ENCODE measurements at regions not wholly inside any gene's neighbourhood (a gene's known extent, or its start where the extent isn't known, plus 50 kb on each side); places are given as distances from the start of the nearest gene placed in this dataset.

- Histone ChIP-seq H3K36me3 (replicated peaks in 1 of 2; ENCODE audit: control insufficient read depth in 1 of 2, insufficient read depth in 2 of 2, low read length in 2 of 2) (no peaks in the 10 kb centered on the region), H2AFZ (ENCODE audit: insufficient read depth, low read depth, low read length, poor library complexity, severe bottlenecking) (no peak overlapping the region), H3K9ac (ENCODE audit: insufficient read depth, low read length, poor library complexity, severe bottlenecking) (no peak overlapping the region), H3K9me3 (replicated peaks in 1 of 2; ENCODE audit: control insufficient read depth in 1 of 2, insufficient read depth in 1 of 2, low read length in 2 of 2) (no peaks in the 10 kb centered on the region), H3K4me2 (replicated peaks; ENCODE audit: extremely low read depth, low read length, poor library complexity, severe bottlenecking) (no peak overlapping the region), H3K4me1 (ENCODE audit: control insufficient read depth in 1 of 2, insufficient read depth in 2 of 2, low read length in 2 of 2) (peaks cover 0 to 6% of the 10 kb centered on the region in 2 donors), H4K20me1 (ENCODE audit: insufficient read depth, low read length) (no peaks in the 10 kb centered on the region), H3K4me3 (replicated peaks in 1 of 3; ENCODE audit: low read depth in 2 of 3, low read length in 3 of 3) (no peak overlapping the region), H3K27me3 (ENCODE audit: control insufficient read depth in 2 of 2, insufficient read depth in 2 of 2, low read length in 2 of 2) (no peaks in the 10 kb centered on the region), H3K27ac (ENCODE audit: low read depth in 1 of 2, low read length in 2 of 2) (no peak overlapping the region), H3K79me2 (ENCODE audit: insufficient read depth, low read length) (no peaks in the 10 kb centered on the region)
- Mint-ChIP-seq H3K9me3 (peaks cover 3 to 9% (median 4%) of the 10 kb centered on the region in 7 donors), H3K4me1 (peaks cover 6% of the 10 kb centered on the region), H3K27me3 (ENCODE audit: low read depth in 3 of 3) (peaks cover 0 to 1% (median 0%) of the 10 kb centered on the region in 3 donors), H3K4me3 (no peak overlapping the region), H3K36me3 (no peaks in the 10 kb centered on the region), H3K27ac (no peak overlapping the region)
- intact Hi-C loops (cut with micrococcal nuclease), result no loop called here
- no peak for TF ChIP-seq CTCF (IDR thresholded peaks at IDR 0.05)
- DNase-seq, result no peak
- no CpG with 5 or more reads among the region's 5 CpGs for WGBS (ENCODE audit: insufficient coverage)
Observed at GRCh38 chr2:122980671-122981070, 1044.4 kb upstream of the CNTNAP5 start.

GRCh38 chr2:122982936-122983335, 1042.2 kb upstream of the CNTNAP5 start:
- H3K9me3 ChIP-seq (replicated peaks in 1 of 2; ENCODE audit: control insufficient read depth in 1 of 2, insufficient read depth in 1 of 2, low read length in 2 of 2), result no peaks in the 10 kb centered on the region
- no peaks in the 10 kb centered on the region for H3K79me2 ChIP-seq (ENCODE audit: insufficient read depth, low read length)
- intact Hi-C loops (cut with micrococcal nuclease), result no loop called here
- H3K4me1 ChIP-seq (ENCODE audit: control insufficient read depth in 1 of 2, insufficient read depth in 2 of 2, low read length in 2 of 2), result peaks cover 0 to 6% of the 10 kb centered on the region in 2 donors
- H3K4me2 ChIP-seq (replicated peaks; ENCODE audit: extremely low read depth, low read length, poor library complexity, severe bottlenecking), result no peak overlapping the region
- H3K27ac ChIP-seq (ENCODE audit: low read depth in 1 of 2, low read length in 2 of 2), result no peak overlapping the region
- no peak overlapping the region for H3K4me3 Mint-ChIP-seq
- no peak for DNase-seq
- no peak overlapping the region for H3K9ac ChIP-seq (ENCODE audit: insufficient read depth, low read length, poor library complexity, severe bottlenecking)
- no peak overlapping the region for H3K27ac Mint-ChIP-seq
- H3K36me3 ChIP-seq (replicated peaks in 1 of 2; ENCODE audit: control insufficient read depth in 1 of 2, insufficient read depth in 2 of 2, low read length in 2 of 2), result no peaks in the 10 kb centered on the region
- H3K27me3 Mint-ChIP-seq (ENCODE audit: low read depth in 3 of 3), result peaks cover 0 to 1% (median 0%) of the 10 kb centered on the region in 3 donors
- WGBS (ENCODE audit: insufficient coverage), result no CpG with 5 or more reads among the region's 1 CpG
- no peak overlapping the region for H3K4me3 ChIP-seq (replicated peaks in 1 of 3; ENCODE audit: low read depth in 2 of 3, low read length in 3 of 3)
- no peaks in the 10 kb centered on the region for H4K20me1 ChIP-seq (ENCODE audit: insufficient read depth, low read length)
- peaks cover 4 to 10% (median 6%) of the 10 kb centered on the region in 7 donors for H3K9me3 Mint-ChIP-seq
- no peaks in the 10 kb centered on the region for H3K36me3 Mint-ChIP-seq
- H3K27me3 ChIP-seq (ENCODE audit: control insufficient read depth in 2 of 2, insufficient read depth in 2 of 2, low read length in 2 of 2), result no peaks in the 10 kb centered on the region
- H2AFZ ChIP-seq (ENCODE audit: insufficient read depth, low read depth, low read length, poor library complexity, severe bottlenecking), result no peak overlapping the region
- no peak for TF ChIP-seq CTCF (IDR thresholded peaks at IDR 0.05)
- H3K4me1 Mint-ChIP-seq, result peaks cover 6% of the 10 kb centered on the region
